Fibroblast of lung (primary cell): ENCODE measurements at regions not wholly inside any gene's neighbourhood (a gene's known extent, or its start where the extent isn't known, plus 50 kb on each side); places are given as distances from the start of the nearest gene placed in this dataset.

ENCODE experiments used
- CTCF ChIP-seq, 2 donors: IDR thresholded peaks in 1 of 2; conservative IDR thresholded peaks in 1 of 2; 1 replicate in 1 of 2; 2 replicates in 1 of 2; pipeline ENCODE4 v1.5.1; 2011 to 2012; ENCODE audit warnings: low read length in 2 of 2, control low read depth in 1 of 2, inconsistent platforms in 1 of 2, low read depth in 1 of 2, mild to moderate bottlenecking in 1 of 2
- EZH2 ChIP-seq: IDR thresholded peaks from 2 replicates; pipeline ENCODE4 v1.5.1; 2012; ENCODE audit warnings: low read length, control low read depth, mild to moderate bottlenecking; ENCODE audit errors: missing control alignments

GRCh38 chr1:93757256-93758036, 75.8 kb upstream of the BCAR3 start:
- TF ChIP-seq CTCF (conservative IDR thresholded peaks at IDR 0.05 in 1 of 2, IDR thresholded peaks at IDR 0.05 in 1 of 2; ENCODE audit: low read depth in 1 of 2, low read length in 2 of 2) (no peak), EZH2 (no peak)
